BE2C (cell line): ENCODE measurements at regions not wholly inside any gene's neighbourhood (a gene's known extent, or its start where the extent isn't known, plus 50 kb on each side); places are given as distances from the start of the nearest gene placed in this dataset.

Source experiments
- DNase-seq: peaks from one replicate; pipeline ENCODE4 v3.0.0-alpha.2; 2020
- H3K27me3 ChIP-seq: fragments of 250-450 bp; sonication (Bioruptor Pico); 2 replicates; pipeline ENCODE4 v1.5.1; 2020; ENCODE audit warnings: mild to moderate bottlenecking
- H3K36me3 ChIP-seq: fragments of 250-450 bp; sonication (Bioruptor Pico); 2 replicates; pipeline ENCODE4 v1.5.1; 2020; ENCODE audit warnings: mild to moderate bottlenecking
- H3K4me1 ChIP-seq: fragments of 250-450 bp; sonication (Bioruptor Pico); 2 replicates; pipeline ENCODE4 v1.5.1; 2020
- H3K4me3 ChIP-seq: 2 replicates; pipeline ENCODE4 v1.5.1; 2011; ENCODE audit warnings: low read depth, low read length
- H3K9me3 ChIP-seq: fragments of 250-450 bp; sonication (Bioruptor Pico); 2 replicates; pipeline ENCODE4 v1.5.1; 2020
- CTCF ChIP-seq: IDR thresholded peaks from 2 replicates; pipeline ENCODE4 v1.5.1; 2012; ENCODE audit warnings: mild to moderate bottlenecking, low read depth, low read length

GRCh38 chr7:55278321-55278720 is 86.8 kb upstream of the LANCL2 start:
- no peak for TF ChIP-seq CTCF
- no peak overlapping the region for H3K4me3 ChIP-seq
- no peaks in the 10 kb centered on the region for H3K36me3 ChIP-seq
- H3K4me1 ChIP-seq, result no peaks in the 10 kb centered on the region
- no peak for DNase-seq
- no peaks in the 10 kb centered on the region for H3K9me3 ChIP-seq
- no peaks in the 10 kb centered on the region for H3K27me3 ChIP-seq

GRCh38 chr7:55279080-55279845 is 85.9 kb upstream of the LANCL2 start:
- Histone ChIP-seq H3K36me3 (no peaks in the 10 kb centered on the region), H3K9me3 (no peaks in the 10 kb centered on the region), H3K27me3 (no peaks in the 10 kb centered on the region), H3K4me1 (no peaks in the 10 kb centered on the region), H3K4me3 (no peak overlapping the region)
- DNase-seq, result no peak
- no peak for TF ChIP-seq CTCF

- no peak overlapping the region for H3K4me3 ChIP-seq
- DNase-seq, result peak; percentile 82
- H3K4me1 ChIP-seq, result no peaks in the 10 kb centered on the region
- H3K36me3 ChIP-seq, result no peaks in the 10 kb centered on the region
- peak; percentile 64 for TF ChIP-seq CTCF
- no peaks in the 10 kb centered on the region for H3K27me3 ChIP-seq
- no peaks in the 10 kb centered on the region for H3K9me3 ChIP-seq
These were observed 85.1 kb upstream of the LANCL2 start for GRCh38 chr7:55280031-55280454.

- Histone ChIP-seq H3K27me3 (peaks cover 11% of the 10 kb centered on the region), H3K4me3 (no peak overlapping the region), H3K9me3 (no peaks in the 10 kb centered on the region), H3K4me1 (no peaks in the 10 kb centered on the region), H3K36me3 (no peaks in the 10 kb centered on the region)
- no peak for TF ChIP-seq CTCF
- no peak for DNase-seq
These were observed 79.5 kb upstream of the LANCL2 start for GRCh38 chr7:55285665-55286064.

- H3K4me1 ChIP-seq, result no peaks in the 10 kb centered on the region
- H3K27me3 ChIP-seq, result peaks cover 11% of the 10 kb centered on the region
- TF ChIP-seq CTCF, result no peak
- no peaks in the 10 kb centered on the region for H3K36me3 ChIP-seq
- H3K4me3 ChIP-seq, result no peak overlapping the region
- no peak for DNase-seq
- no peaks in the 10 kb centered on the region for H3K9me3 ChIP-seq
These were observed 78.5 kb upstream of the LANCL2 start for GRCh38 chr7:55286666-55287065.

- H3K36me3 ChIP-seq, result no peaks in the 10 kb centered on the region
- no peaks in the 10 kb centered on the region for H3K4me1 ChIP-seq
- no peak for TF ChIP-seq CTCF
- H3K4me3 ChIP-seq, result no peak overlapping the region
- peaks cover 16% of the 10 kb centered on the region for H3K27me3 ChIP-seq
- DNase-seq, result no peak
- H3K9me3 ChIP-seq, result no peaks in the 10 kb centered on the region
These were observed 76.9 kb upstream of the LANCL2 start for GRCh38 chr7:55288070-55288824.
